ENCODE measurements at regions not wholly inside any gene's neighbourhood (a gene's known extent, or its start where the extent isn't known, plus 50 kb on each side); places are given as distances from the start of the nearest gene placed in this dataset.

GRCh38 chr5:98656796-98657195, 116.7 kb upstream of the RGMB start:
- TF ChIP-seq ZFX (IDR thresholded peaks at IDR 0.05), result no peak
- TF ChIP-seq CTCF (conservative IDR thresholded peaks at IDR 0.05), result no peak
- no peak overlapping the region for H3K27ac ChIP-seq

DNA sequence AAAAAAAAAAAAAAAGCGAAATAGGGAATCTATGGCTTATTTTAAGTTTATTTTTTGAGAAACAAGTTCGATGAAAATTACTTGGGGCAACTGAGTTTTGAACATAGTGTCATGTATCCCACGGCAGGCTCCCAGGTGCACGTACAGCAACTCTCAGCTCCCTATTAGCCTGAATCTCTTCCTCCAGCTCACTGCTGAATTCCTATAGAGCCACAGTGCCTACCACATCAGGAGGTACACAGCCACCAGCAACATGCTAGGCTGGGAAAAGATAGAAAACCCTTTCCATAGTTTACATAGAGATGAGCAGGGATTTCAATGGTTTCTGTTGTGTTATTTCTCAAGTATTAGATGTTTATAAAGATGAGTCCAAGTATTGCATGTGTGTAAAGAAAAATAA, 115.9 kb upstream of the RGMB start:
- H3K27ac ChIP-seq, result no peak overlapping the region
- TF ChIP-seq CTCF (conservative IDR thresholded peaks at IDR 0.05) (no peak), ZFX (IDR thresholded peaks at IDR 0.05) (no peak)

DNA sequence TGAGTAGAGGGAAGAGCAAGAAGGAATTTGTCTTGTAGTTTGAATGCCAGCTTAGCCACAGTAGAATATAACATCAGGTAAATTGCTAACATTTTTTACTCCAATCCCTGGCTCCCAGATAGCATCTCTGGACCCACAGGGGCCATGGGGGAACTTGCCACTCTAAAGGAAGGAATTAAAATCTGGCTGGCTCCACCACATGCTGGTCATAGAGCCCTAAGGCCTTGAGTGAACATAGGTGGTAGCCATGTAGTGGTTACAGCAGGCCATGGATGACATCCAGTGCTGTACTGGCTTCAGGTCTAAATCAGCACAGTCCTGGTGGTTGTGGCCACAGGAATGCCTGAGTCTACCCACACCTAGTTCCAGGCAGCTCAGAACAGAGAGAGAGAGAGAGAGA, 109.9 kb upstream of the RGMB start:
- no peak overlapping the region for H3K27ac ChIP-seq
- TF ChIP-seq ZFX (IDR thresholded peaks at IDR 0.05), result no peak
- no peak for TF ChIP-seq CTCF (conservative IDR thresholded peaks at IDR 0.05)

GRCh38 chr5:98664736-98665135, 108.7 kb upstream of the RGMB start:
- TF ChIP-seq CTCF (conservative IDR thresholded peaks at IDR 0.05) (no peak), ZFX (IDR thresholded peaks at IDR 0.05) (no peak)
- no peak overlapping the region for H3K27ac ChIP-seq

- H3K27ac ChIP-seq, result no peak overlapping the region
- TF ChIP-seq ZFX (IDR thresholded peaks at IDR 0.05), result no peak
- no peak for TF ChIP-seq CTCF (conservative IDR thresholded peaks at IDR 0.05)
Observed at GRCh38 chr5:98679963-98680362, 93.5 kb upstream of the RGMB start.

DNA sequence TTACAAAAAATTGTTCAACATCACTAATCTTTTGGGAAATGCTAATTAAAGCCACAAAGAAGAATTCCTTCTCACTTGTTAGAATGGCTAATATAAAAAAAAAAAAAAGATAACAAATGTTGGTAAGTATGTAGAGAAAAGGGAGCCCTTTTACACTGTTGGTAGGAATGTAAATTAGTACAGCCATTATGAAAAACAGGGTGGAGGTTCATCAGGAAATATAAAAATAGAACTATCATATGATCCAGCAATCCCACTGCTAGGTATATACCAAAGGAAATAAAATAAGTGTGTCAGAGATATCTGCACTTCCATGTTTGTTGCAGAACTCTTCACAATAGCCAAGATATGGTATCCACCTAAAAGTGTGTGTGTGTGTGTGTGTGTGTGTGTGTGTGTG, 83.5 kb upstream of the RGMB start:
- TF ChIP-seq CTCF (conservative IDR thresholded peaks at IDR 0.05) (no peak), ZFX (IDR thresholded peaks at IDR 0.05) (no peak)
- no peak overlapping the region for H3K27ac ChIP-seq

DNA sequence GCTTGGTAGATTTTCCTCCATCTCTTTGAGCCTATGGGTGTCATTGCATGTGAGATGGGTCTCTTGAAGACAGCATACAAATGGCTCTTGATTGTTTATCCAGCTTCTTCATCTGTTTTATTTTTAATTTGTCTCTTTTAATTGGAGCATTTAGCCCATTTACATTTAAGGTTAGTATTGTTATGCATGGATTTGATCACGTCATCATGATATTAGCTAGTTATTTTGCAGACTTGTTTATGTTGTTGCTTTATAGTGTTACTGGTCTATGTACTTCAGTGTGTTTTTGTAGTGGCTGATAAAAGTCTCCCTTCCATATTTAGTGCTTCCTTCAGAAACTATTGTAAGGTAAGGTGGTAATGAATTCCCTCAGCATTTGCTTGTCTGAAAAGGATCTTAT, 78.6 kb upstream of the RGMB start:
- H3K27ac ChIP-seq, result no peak overlapping the region
- TF ChIP-seq CTCF (conservative IDR thresholded peaks at IDR 0.05), result no peak
- no peak for TF ChIP-seq ZFX (IDR thresholded peaks at IDR 0.05)

All from C4-2B (cell line).